VCaP (cell line): ENCODE measurements at regions not wholly inside any gene's neighbourhood (a gene's known extent, or its start where the extent isn't known, plus 50 kb on each side); places are given as distances from the start of the nearest gene placed in this dataset.

Source experiments
- H3K27ac ChIP-seq: fragments of 450-650 bp; 2 replicates; pipeline ENCODE4 v1.5.1; 2017
- CTCF ChIP-seq: fragments of 450-650 bp; conservative IDR thresholded peaks from 2 replicates; pipeline ENCODE4 v1.5.1; 2017; ENCODE audit warnings: mild to moderate bottlenecking, moderate library complexity

GRCh38 chr6:165721356-165721755 is 58.3 kb upstream of the PDE10A start:
- TF ChIP-seq CTCF = no peak

DNA sequence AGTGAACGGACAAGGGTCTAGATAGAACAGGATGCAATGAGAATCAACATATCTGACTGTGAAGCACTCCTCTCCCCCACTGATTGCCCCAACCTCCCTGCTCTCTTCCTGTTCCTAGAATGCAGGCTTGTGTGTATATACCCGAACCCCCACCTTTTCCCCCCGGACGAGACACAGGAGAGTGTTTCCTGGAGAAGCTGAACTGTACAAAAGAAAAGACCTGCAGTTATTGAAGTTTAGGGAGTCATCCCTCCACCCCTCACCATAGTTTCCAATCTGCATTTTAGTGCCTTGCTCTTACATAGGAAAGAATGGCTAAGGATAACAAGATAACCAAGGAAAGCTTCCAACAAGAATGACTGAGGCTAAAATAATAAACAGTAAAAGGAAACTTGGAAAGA is 55.5 kb upstream of the PDE10A start:
- no peak for TF ChIP-seq CTCF
- H3K27ac ChIP-seq = no peak overlapping the region

More at GRCh38 chr6:165721356-165721755, 58.3 kb upstream of the PDE10A start:
- H3K27ac ChIP-seq = no peak overlapping the region

GRCh38 chr6:165717732-165718465 is 54.9 kb upstream of the PDE10A start:
- no peak overlapping the region for H3K27ac ChIP-seq
- no peak for TF ChIP-seq CTCF

- H3K27ac ChIP-seq = no peak overlapping the region
- no peak for TF ChIP-seq CTCF
Measured at GRCh38 chr6:165716886-165717285, 53.8 kb upstream of the PDE10A start.

- H3K27ac ChIP-seq = no peak overlapping the region
- no peak for TF ChIP-seq CTCF
Measured at GRCh38 chr6:165715428-165715827, 52.4 kb upstream of the PDE10A start.

DNA sequence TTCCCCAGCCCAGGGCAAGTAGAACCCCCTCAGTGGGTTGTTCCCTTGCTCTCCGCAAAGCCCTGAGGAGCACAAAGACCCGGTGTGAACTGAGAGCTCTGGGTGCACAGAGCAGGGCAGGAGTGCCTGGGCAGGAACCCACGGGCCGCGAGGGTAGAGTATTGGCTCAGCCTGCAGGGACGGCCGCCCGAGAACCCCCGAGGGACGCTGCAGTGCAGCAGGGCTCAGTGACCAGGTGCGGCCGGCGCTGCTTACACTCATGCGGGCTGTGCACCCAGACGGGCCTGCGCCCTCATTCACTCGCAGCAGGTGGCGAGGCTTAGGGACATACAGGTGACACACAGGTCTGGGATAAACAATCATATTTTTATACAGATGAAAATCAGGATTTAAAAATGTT is 51.9 kb upstream of the PDE10A start:
- no peak overlapping the region for H3K27ac ChIP-seq
- no peak for TF ChIP-seq CTCF

DNA sequence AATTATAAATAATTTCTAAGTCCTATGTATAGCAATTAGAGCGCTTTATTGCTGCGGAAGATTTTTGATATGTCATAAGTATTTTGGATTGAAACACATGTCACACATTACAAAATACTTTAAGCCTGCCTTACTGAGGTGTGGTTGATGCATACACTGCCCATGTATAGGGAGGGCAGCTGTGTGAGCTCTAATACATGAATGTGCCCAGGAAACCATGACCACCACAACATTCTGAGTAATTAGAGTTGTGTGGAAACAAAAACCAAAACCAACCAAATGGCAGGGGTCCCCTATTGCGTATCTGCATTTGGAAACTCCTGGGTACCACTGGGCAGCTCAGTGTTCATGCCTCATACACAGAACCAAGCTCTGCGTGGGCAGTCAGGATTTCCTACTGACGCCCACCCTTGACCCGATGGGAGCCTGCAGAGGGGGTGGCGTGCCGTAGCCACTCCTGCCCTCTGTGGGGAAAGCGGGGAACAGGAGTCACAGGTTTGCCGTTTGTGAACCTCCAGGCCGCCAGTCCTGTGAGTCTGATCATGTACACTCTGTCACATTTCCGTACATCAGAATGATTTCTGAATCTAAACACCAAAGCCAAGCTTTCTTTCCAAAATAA is 50.9 kb upstream of the PDE10A start:
- no peak for TF ChIP-seq CTCF
- no peak overlapping the region for H3K27ac ChIP-seq
